B cell (primary cell): ENCODE measurements at regions not wholly inside any gene's neighbourhood (a gene's known extent, or its start where the extent isn't known, plus 50 kb on each side); places are given as distances from the start of the nearest gene placed in this dataset.

ENCODE experiments used
- ATAC-seq: fragments of 200-7000 bp; cut with Tn5 transposase; one replicate; pipeline ENCODE4 v1.10.0; 2021; ENCODE audit warnings: low read depth, mild to moderate bottlenecking, moderate number of reproducible peaks, moderate library complexity
- CTCF ChIA-PET: fragments of 350-600 bp; sonication (Branson Sonifier 250); formaldehyde crosslinking; loops from one replicate; lab custom pipeline; 2021; ENCODE audit warnings: antibody characterized with exemption, inconsistent platforms; lab: Charles Lee
- POLR2A ChIA-PET: fragments of 350-600 bp; sonication (Branson Sonifier 250); formaldehyde crosslinking; loops from one replicate; lab custom pipeline; 2021; ENCODE audit warnings: antibody characterized with exemption; lab: Charles Lee
- DNase-seq: peaks from one replicate; pipeline ENCODE4 v3.0.0; 2013
- H2AFZ ChIP-seq: 2 replicates; pipeline ENCODE4 v1.6.1; 2012; ENCODE audit warnings: mild to moderate bottlenecking, low read depth, low read length; ENCODE audit not compliant: insufficient read depth, poor library complexity, severe bottlenecking
- H3K27ac ChIP-seq, 2 donors: 1 replicate in 1 of 2; 2 replicates in 1 of 2; pipeline ENCODE4 v1.5.1; 2012 to 2013; ENCODE audit warnings: low read length in 2 of 2, mild to moderate bottlenecking in 2 of 2, moderate library complexity in 1 of 2
- H3K27me3 ChIP-seq, 4 experiments: fragments of 200-600 bp in 1 of 4; sonication (generic) in 1 of 4; replicated peaks in 1 of 4; 1 replicate in 2 of 4; 2 replicates in 2 of 4; pipeline versions ENCODE4 v1.6.1 to v1.7.0; 2013 to 2016; ENCODE audit warnings: low read length in 3 of 4, mild to moderate bottlenecking in 2 of 4, mixed read lengths in 1 of 4, moderate library complexity in 1 of 4; ENCODE audit not compliant: insufficient read depth in 4 of 4, control insufficient read depth in 3 of 4; ENCODE audit errors: control extremely low read depth in 1 of 4
- H3K36me3 ChIP-seq, 2 experiments: replicated peaks in 1 of 2; 1 replicate in 1 of 2; 2 replicates in 1 of 2; pipeline versions ENCODE4 v1.6.1 to v1.7.1; 2013; ENCODE audit warnings: low read length in 1 of 2; ENCODE audit not compliant: insufficient read depth in 2 of 2, control insufficient read depth in 1 of 2; ENCODE audit errors: control extremely low read depth in 1 of 2, extremely low read depth in 1 of 2
- H3K4me1 ChIP-seq, 2 donors: fragments of 200-600 bp in 1 of 2; sonication (generic) in 1 of 2; 1 replicate in 1 of 2; 2 replicates in 1 of 2; pipeline versions ENCODE4 v1.5.1 to v1.6.1; 2013 to 2017; ENCODE audit warnings: low read length in 2 of 2; ENCODE audit not compliant: control insufficient read depth in 2 of 2, insufficient read depth in 2 of 2
- H3K4me2 ChIP-seq: replicated peaks from 2 replicates; pipeline ENCODE3; 2012; ENCODE audit warnings: mild to moderate bottlenecking, low read depth, low read length; ENCODE audit not compliant: poor library complexity, severe bottlenecking
- H3K4me3 ChIP-seq, 5 experiments: fragments of 200-600 bp in 1 of 5; sonication (generic) in 1 of 5; 1 replicate in 3 of 5; 2 replicates in 2 of 5; pipeline versions ENCODE4 v1.5.1 to v1.7.0; 2011 to 2016; ENCODE audit warnings: low read length in 4 of 5, mild to moderate bottlenecking in 4 of 5, low read depth in 2 of 5, control low read depth in 1 of 5, moderate library complexity in 1 of 5; ENCODE audit not compliant: insufficient read depth in 1 of 5; ENCODE audit errors: control extremely low read depth in 1 of 5, extremely low read depth in 1 of 5
- H3K79me2 ChIP-seq: fragments of 200-600 bp; sonication (generic); one replicate; pipeline ENCODE4 v1.6.0; 2016; ENCODE audit warnings: low read length; ENCODE audit not compliant: control insufficient read depth, insufficient read depth
- H3K9ac ChIP-seq: fragments of 200-600 bp; sonication (generic); 2 replicates; pipeline ENCODE4 v1.6.1; 2017; ENCODE audit warnings: mild to moderate bottlenecking, low read length, moderate library complexity
- H3K9me3 ChIP-seq, 3 donors: one replicate each; pipeline versions ENCODE4 v1.6.1 to v1.7.1; 2013; ENCODE audit warnings: low read length in 2 of 3; ENCODE audit not compliant: control insufficient read depth in 2 of 3, insufficient read depth in 1 of 3; ENCODE audit errors: control extremely low read depth in 1 of 3
- H4K20me1 ChIP-seq: 2 replicates; pipeline ENCODE4 v1.6.0; 2012; ENCODE audit warnings: mild to moderate bottlenecking, low read length; ENCODE audit not compliant: insufficient read depth, control insufficient read depth, poor library complexity, severe bottlenecking
- H3K27ac Mint-ChIP-seq: one replicate; pipeline ENCODE4 v1.8.0; 2021; ENCODE audit warnings: mixed read lengths
- H3K27me3 Mint-ChIP-seq: one replicate; pipeline ENCODE4 v1.8.0; 2021; ENCODE audit warnings: mixed read lengths
- H3K4me1 Mint-ChIP-seq: one replicate; pipeline ENCODE4 v1.8.0; 2021; ENCODE audit warnings: mixed read lengths
- H3K4me3 Mint-ChIP-seq: one replicate; pipeline ENCODE4 v1.8.0; 2021; ENCODE audit warnings: mixed read lengths
- H3K9me3 Mint-ChIP-seq: one replicate; pipeline ENCODE4 v1.8.0; 2022; ENCODE audit warnings: mixed read lengths; ENCODE audit not compliant: insufficient read depth
- CTCF ChIP-seq: fragments of 200-600 bp; IDR thresholded peaks from one replicate; pipeline ENCODE4 v1.8.0; 2022; ENCODE audit warnings: antibody characterized with exemption, mild to moderate bottlenecking
- EZH2 ChIP-seq: IDR thresholded peaks from 2 replicates; pipeline ENCODE4 v1.6.1; 2012; ENCODE audit warnings: borderline replicate concordance, low read depth, mild to moderate bottlenecking, moderate library complexity, low read length; ENCODE audit not compliant: insufficient read depth, poor library complexity, severe bottlenecking
- WGBS: methylation state at CpG from one replicate; pipeline ENCODE4 v1.1.5; 2013; ENCODE audit warnings: missing lambda C conversion rate; ENCODE audit not compliant: insufficient coverage; 5-methylcytosine and 5-hydroxymethylcytosine counted together
- intact Hi-C: fragments of 100-400 bp; cut with micrococcal nuclease; formaldehyde crosslinking; loops from one replicate; pipeline ENCODE4 v1.10.0; 2022

GRCh38 chr4:31141095-31141831 lies 421.1 kb downstream of the PCDH7 start:
- H3K4me1 ChIP-seq: no peaks in the 10 kb centered on the region
- no peaks in the 10 kb centered on the region for H3K36me3 ChIP-seq
- no peaks in the 10 kb centered on the region for H3K79me2 ChIP-seq
- Mint-ChIP-seq H3K4me3 (no peak overlapping the region), H3K27ac (no peak overlapping the region), H3K9me3 (peaks cover 2% of the 10 kb centered on the region), H3K27me3 (no peaks in the 10 kb centered on the region), H3K4me1 (no peaks in the 10 kb centered on the region)
- CTCF ChIA-PET: no interaction called here
- intact Hi-C loops: no loop called here
- no peak overlapping the region for H3K27ac ChIP-seq
- TF ChIP-seq EZH2 (no peak), CTCF (no peak)
- no peaks in the 10 kb centered on the region for H3K27me3 ChIP-seq
- no peak overlapping the region for H2AFZ ChIP-seq
- H3K9me3 ChIP-seq: peaks cover 0 to 3% (median 0%) of the 10 kb centered on the region in 3 donors
- no CpG with 5 or more reads among the region's 4 CpGs for WGBS
- H3K4me3 ChIP-seq: no peak overlapping the region
- H4K20me1 ChIP-seq: no peaks in the 10 kb centered on the region
- ATAC-seq (no peak), DNase-seq (no peak)
- POLR2A ChIA-PET: no interaction called here
- no peak overlapping the region for H3K4me2 ChIP-seq
- H3K9ac ChIP-seq: no peak overlapping the region

GRCh38 chr4:31141832-31142142 lies 421.6 kb downstream of the PCDH7 start:
- WGBS: 100% methylated on average over 1 of the region's 1 CpG
- Histone ChIP-seq H3K9me3 (peaks cover 0 to 3% (median 0%) of the 10 kb centered on the region in 3 donors), H3K4me1 (no peaks in the 10 kb centered on the region), H3K4me3 (no peak overlapping the region), H3K27ac (no peak overlapping the region), H3K79me2 (no peaks in the 10 kb centered on the region), H3K27me3 (no peaks in the 10 kb centered on the region), H3K36me3 (no peaks in the 10 kb centered on the region), H3K9ac (no peak overlapping the region), H3K4me2 (no peak overlapping the region), H2AFZ (no peak overlapping the region), H4K20me1 (no peaks in the 10 kb centered on the region)
- peaks cover 2% of the 10 kb centered on the region for H3K9me3 Mint-ChIP-seq
- intact Hi-C loops: no loop called here
- H3K4me1 Mint-ChIP-seq: no peaks in the 10 kb centered on the region
- ChIA-PET POLR2A (no interaction called here), CTCF (no interaction called here)
- ATAC-seq: no peak
- H3K4me3 Mint-ChIP-seq: no peak overlapping the region
- no peak for TF ChIP-seq EZH2
- TF ChIP-seq CTCF: no peak
- no peaks in the 10 kb centered on the region for H3K27me3 Mint-ChIP-seq
- H3K27ac Mint-ChIP-seq: no peak overlapping the region
- DNase-seq: no peak
